HEK293T (cell line): ENCODE measurements at regions not wholly inside any gene's neighbourhood (a gene's known extent, or its start where the extent isn't known, plus 50 kb on each side); places are given as distances from the start of the nearest gene placed in this dataset.

Experiments
- L3MBTL2 ChIP-seq: fragments of 450-650 bp; conservative IDR thresholded peaks from 2 replicates; pipeline ENCODE4 v1.6.1; 2016; ENCODE audit warnings: mild to moderate bottlenecking
- SP1 ChIP-seq: fragments of 450-650 bp; IDR thresholded peaks from 2 replicates; pipeline ENCODE4 v1.6.1; 2017
- SUZ12 ChIP-seq: fragments of 450-650 bp; IDR thresholded peaks from 2 replicates; pipeline ENCODE4 v1.6.1; 2016; ENCODE audit warnings: mild to moderate bottlenecking

- TF ChIP-seq SUZ12, result no peak
- no peak for TF ChIP-seq L3MBTL2
- TF ChIP-seq SP1, result no peak
These were observed 277.0 kb upstream of the ZEB2 start for GRCh38 chr2:144796936-144797335.
